Tibial nerve (tissue), 3 donors: ENCODE measurements at regions not wholly inside any gene's neighbourhood (a gene's known extent, or its start where the extent isn't known, plus 50 kb on each side); places are given as distances from the start of the nearest gene placed in this dataset.

Experiments used
- POLR2A ChIP-seq, 2 donors: fragments of 450-650 bp; IDR thresholded peaks; one replicate each; pipeline ENCODE4 v1.6.1; 2017; ENCODE audit warnings: antibody characterized with exemption in 2 of 2, mild to moderate bottlenecking in 2 of 2, moderate library complexity in 2 of 2
- TF ChIP-seq, protein P1 (sequence below), 5 experiments: fragments of 200-600 bp in 3 of 5; fragments of 450-650 bp in 2 of 5; sonication (generic) in 3 of 5; IDR thresholded peaks; one replicate each; pipeline ENCODE4 v1.5.1; 2016 to 2019; ENCODE audit warnings: antibody characterized with exemption in 5 of 5, mild to moderate bottlenecking in 3 of 5, moderate library complexity in 2 of 5

GRCh38 chr5:74322944-74323343, 317.6 kb downstream of the ENC1 start:
- TF ChIP-seq, protein P1, sequence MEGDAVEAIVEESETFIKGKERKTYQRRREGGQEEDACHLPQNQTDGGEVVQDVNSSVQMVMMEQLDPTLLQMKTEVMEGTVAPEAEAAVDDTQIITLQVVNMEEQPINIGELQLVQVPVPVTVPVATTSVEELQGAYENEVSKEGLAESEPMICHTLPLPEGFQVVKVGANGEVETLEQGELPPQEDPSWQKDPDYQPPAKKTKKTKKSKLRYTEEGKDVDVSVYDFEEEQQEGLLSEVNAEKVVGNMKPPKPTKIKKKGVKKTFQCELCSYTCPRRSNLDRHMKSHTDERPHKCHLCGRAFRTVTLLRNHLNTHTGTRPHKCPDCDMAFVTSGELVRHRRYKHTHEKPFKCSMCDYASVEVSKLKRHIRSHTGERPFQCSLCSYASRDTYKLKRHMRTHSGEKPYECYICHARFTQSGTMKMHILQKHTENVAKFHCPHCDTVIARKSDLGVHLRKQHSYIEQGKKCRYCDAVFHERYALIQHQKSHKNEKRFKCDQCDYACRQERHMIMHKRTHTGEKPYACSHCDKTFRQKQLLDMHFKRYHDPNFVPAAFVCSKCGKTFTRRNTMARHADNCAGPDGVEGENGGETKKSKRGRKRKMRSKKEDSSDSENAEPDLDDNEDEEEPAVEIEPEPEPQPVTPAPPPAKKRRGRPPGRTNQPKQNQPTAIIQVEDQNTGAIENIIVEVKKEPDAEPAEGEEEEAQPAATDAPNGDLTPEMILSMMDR (IDR thresholded peaks at IDR 0.05) = no peak
- no peak for TF ChIP-seq POLR2A (IDR thresholded peaks at IDR 0.05)
